OCI-LY3 (cell line): ENCODE measurements at regions not wholly inside any gene's neighbourhood (a gene's known extent, or its start where the extent isn't known, plus 50 kb on each side); places are given as distances from the start of the nearest gene placed in this dataset.

Experiments used
- H2AFZ ChIP-seq: fragments of 200-600, 300-600 bp; shearing (Covaris generic); 2 replicates; pipeline ENCODE4 v1.6.0; 2014; ENCODE audit warnings: antibody characterized with exemption, low read depth, low read length
- H3K27ac ChIP-seq: fragments of 200-600, 300-600 bp; sonication (generic); 2 replicates; pipeline ENCODE4 v1.5.1; 2014; ENCODE audit warnings: mild to moderate bottlenecking, low read length, moderate library complexity, mixed read lengths
- H3K27me3 ChIP-seq: fragments of 200-600, 300-600 bp; sonication (generic); 2 replicates; pipeline ENCODE4 v1.6.1; 2014; ENCODE audit warnings: low read depth, low read length, mixed read lengths
- H3K36me3 ChIP-seq: fragments of 200-600, 300-600 bp; sonication (generic); replicated peaks from 2 replicates; pipeline ENCODE3; 2014; ENCODE audit warnings: low read depth, low read length, mixed read lengths
- H3K4me1 ChIP-seq: fragments of 300-600, 200-600 bp; sonication (generic); 2 replicates; pipeline ENCODE4 v1.6.1; 2014; ENCODE audit warnings: low read length, mixed read lengths
- H3K4me2 ChIP-seq: fragments of 200-600, 300-600 bp; sonication (generic); 2 replicates; pipeline ENCODE4 v1.6.1; 2014; ENCODE audit warnings: low read length, mixed read lengths
- H3K4me3 ChIP-seq: fragments of 300-600, 200-600 bp; sonication (generic); 2 replicates; pipeline ENCODE4 v1.5.1; 2014; ENCODE audit warnings: antibody characterized with exemption, mild to moderate bottlenecking, low read length, moderate library complexity
- H3K79me2 ChIP-seq: fragments of 300-600, 200-600 bp; shearing (Covaris generic); 2 replicates; pipeline ENCODE4 v1.6.1; 2014; ENCODE audit warnings: mild to moderate bottlenecking, low read length, mixed read lengths
- H3K9ac ChIP-seq: fragments of 300-600, 200-600 bp; shearing (Covaris generic); 2 replicates; pipeline ENCODE4 v1.6.0; 2014; ENCODE audit warnings: mild to moderate bottlenecking, low read length, moderate library complexity
- H3K9me3 ChIP-seq: fragments of 200-600, 300-600 bp; shearing (Covaris generic); 2 replicates; pipeline ENCODE4 v1.6.1; 2014; ENCODE audit warnings: low read length, mixed read lengths; ENCODE audit not compliant: insufficient read depth
- H4K20me1 ChIP-seq: fragments of 200-600, 300-600 bp; sonication (generic); 2 replicates; pipeline ENCODE4 v1.6.1; 2016; ENCODE audit warnings: low read length, mixed read lengths; ENCODE audit not compliant: insufficient read depth
- CTCF ChIP-seq: fragments of 200-600, 300-600 bp; sonication (generic); IDR thresholded peaks from 2 replicates; pipeline ENCODE4 v1.5.1; 2014; ENCODE audit warnings: antibody characterized with exemption, low read length, low read depth
- EZH2phosphoT487 ChIP-seq: fragments of 200-600 bp; shearing (Covaris generic); IDR thresholded peaks from 2 replicates; pipeline ENCODE4 v1.6.1; 2018; ENCODE audit warnings: antibody characterized with exemption, mixed run types, low read depth

GRCh38 chr13:31427151-31428100 is 227.7 kb downstream of the B3GLCT start:
- Histone ChIP-seq H3K4me1 (peaks cover 21% of the 10 kb centered on the region), H3K79me2 (no peaks in the 10 kb centered on the region), H4K20me1 (no peaks in the 10 kb centered on the region), H3K4me3 (no peak overlapping the region), H3K9ac (no peak overlapping the region), H2AFZ (no peak overlapping the region), H3K27ac (no peak overlapping the region), H3K36me3 (no peaks in the 10 kb centered on the region), H3K27me3 (0 out of 2 replicates have a peak, but pooled peaks cover 5% of the 10 kb centered on the region), H3K4me2 (no peak overlapping the region), H3K9me3 (no peaks in the 10 kb centered on the region)
- TF ChIP-seq EZH2phosphoT487 (no peak), CTCF (no peak)

GRCh38 chr13:31431722-31432137 is 232.0 kb downstream of the B3GLCT start:
- H4K20me1 ChIP-seq = no peaks in the 10 kb centered on the region
- no peaks in the 10 kb centered on the region for H3K79me2 ChIP-seq
- H3K4me2 ChIP-seq = peak overlapping the region; percentile 63
- H3K4me1 ChIP-seq = peaks cover 40% of the 10 kb centered on the region
- no peaks in the 10 kb centered on the region for H3K36me3 ChIP-seq
- TF ChIP-seq EZH2phosphoT487 (no peak), CTCF (peak; percentile 73)
- H2AFZ ChIP-seq = peak overlapping the region; percentile 87
- H3K4me3 ChIP-seq = peak overlapping the region; percentile 49
- no peaks in the 10 kb centered on the region for H3K9me3 ChIP-seq
- peak overlapping the region; percentile 33 for H3K9ac ChIP-seq
- H3K27ac ChIP-seq = peak overlapping the region; percentile 12; the same call in 1 of the 2 replicates
- 0 out of 2 replicates have a peak, but pooled peaks cover 5% of the 10 kb centered on the region for H3K27me3 ChIP-seq

GRCh38 chr13:31433207-31433606 is 233.4 kb downstream of the B3GLCT start:
- Histone ChIP-seq H3K27me3 (0 out of 2 replicates have a peak, but pooled peaks cover 5% of the 10 kb centered on the region), H3K4me2 (no peak overlapping the region)

More at GRCh38 chr13:31433207-31433606, 233.4 kb downstream of the B3GLCT start:
- Histone ChIP-seq H3K9ac (no peak overlapping the region), H3K4me1 (peaks cover 48% of the 10 kb centered on the region), H4K20me1 (no peaks in the 10 kb centered on the region), H3K4me3 (no peak overlapping the region), H3K36me3 (no peaks in the 10 kb centered on the region), H3K9me3 (no peaks in the 10 kb centered on the region), H2AFZ (no peak overlapping the region), H3K79me2 (no peaks in the 10 kb centered on the region), H3K27ac (no peak overlapping the region)
- TF ChIP-seq EZH2phosphoT487 = no peak
- no peak for TF ChIP-seq CTCF
